Central memory CD8-positive, alpha-beta T cell (primary cell): ENCODE measurements at regions not wholly inside any gene's neighbourhood (a gene's known extent, or its start where the extent isn't known, plus 50 kb on each side); places are given as distances from the start of the nearest gene placed in this dataset.

Source experiments
- ATAC-seq: fragments of 150-1000 bp; cut with Tn5 transposase; replicated peaks from 2 replicates; pipeline ENCODE4 v1.10.0; 2022; ENCODE audit warnings: mild to moderate bottlenecking, moderate FRiP score, moderate number of reproducible peaks; ENCODE audit not compliant: poor library complexity, severe bottlenecking; ENCODE audit errors: extremely low read depth
- DNase-seq, 2 donors: peaks; one replicate each; pipeline ENCODE4 v3.0.0; 2021; ENCODE audit warnings: low spot score in 2 of 2
- H3K27ac Mint-ChIP-seq: one replicate; pipeline ENCODE4 v1.8.0; 2022; ENCODE audit warnings: low read depth, mild to moderate bottlenecking, moderate library complexity, mixed read lengths
- H3K27me3 Mint-ChIP-seq: one replicate; pipeline ENCODE4 v1.8.0; 2022; ENCODE audit warnings: mixed read lengths
- H3K36me3 Mint-ChIP-seq: one replicate; pipeline ENCODE4 v1.8.0; 2022; ENCODE audit warnings: mild to moderate bottlenecking, moderate library complexity, mixed read lengths; ENCODE audit not compliant: insufficient read depth
- H3K4me1 Mint-ChIP-seq: one replicate; pipeline ENCODE4 v1.8.0; 2022; ENCODE audit warnings: mixed read lengths
- H3K4me3 Mint-ChIP-seq: one replicate; pipeline ENCODE4 v1.8.0; 2022; ENCODE audit warnings: mild to moderate bottlenecking, moderate library complexity, mixed read lengths
- H3K9me3 Mint-ChIP-seq: one replicate; pipeline ENCODE4 v1.8.0; 2022; ENCODE audit warnings: mixed read lengths

- Mint-ChIP-seq H3K27ac (no peak overlapping the region), H3K27me3 (no peaks in the 10 kb centered on the region), H3K4me1 (no peaks in the 10 kb centered on the region), H3K4me3 (no peak overlapping the region), H3K9me3 (peaks cover 10% of the 10 kb centered on the region), H3K36me3 (no peaks in the 10 kb centered on the region)
- no peak for DNase-seq
- ATAC-seq: no peak
Measured at GRCh38 chr5:12392246-12392645, 488.0 kb upstream of the CTNND2 start.

GRCh38 chr5:12385095-12385494 is 480.8 kb upstream of the CTNND2 start:
- H3K9me3 Mint-ChIP-seq: peaks cover 28% of the 10 kb centered on the region
- no peak overlapping the region for H3K27ac Mint-ChIP-seq
- H3K4me1 Mint-ChIP-seq: no peaks in the 10 kb centered on the region
- DNase-seq (no peak), ATAC-seq (no peak)
- no peaks in the 10 kb centered on the region for H3K36me3 Mint-ChIP-seq
- no peaks in the 10 kb centered on the region for H3K27me3 Mint-ChIP-seq
- H3K4me3 Mint-ChIP-seq: no peak overlapping the region

GRCh38 chr5:12384005-12384404 is 479.8 kb upstream of the CTNND2 start:
- Mint-ChIP-seq H3K9me3 (peaks cover 28% of the 10 kb centered on the region), H3K4me3 (no peak overlapping the region), H3K27me3 (no peaks in the 10 kb centered on the region), H3K36me3 (no peaks in the 10 kb centered on the region), H3K4me1 (no peaks in the 10 kb centered on the region), H3K27ac (no peak overlapping the region)
- DNase-seq (no peak), ATAC-seq (no peak)

DNA sequence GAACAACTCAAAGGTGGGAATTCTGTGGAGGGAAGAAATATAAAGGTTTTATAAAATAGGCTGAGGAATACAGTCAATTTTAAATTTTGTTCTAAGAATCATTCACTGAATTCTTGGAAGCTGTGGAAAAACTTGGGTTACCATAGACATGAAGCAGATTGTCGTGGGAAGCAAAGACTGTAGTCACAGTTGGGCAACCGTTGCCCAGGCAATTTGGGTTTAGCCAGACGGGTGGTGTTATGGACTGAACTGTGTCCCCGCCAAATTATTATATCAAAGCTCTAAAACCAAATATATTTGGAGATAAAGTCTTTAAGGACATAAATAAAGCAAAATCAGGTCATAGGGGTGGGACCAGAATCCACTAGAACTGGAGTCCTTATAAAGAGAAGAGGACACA is 463.7 kb upstream of the CTNND2 start:
- Mint-ChIP-seq H3K27me3 (no peaks in the 10 kb centered on the region), H3K4me3 (no peak overlapping the region), H3K27ac (no peak overlapping the region), H3K36me3 (no peaks in the 10 kb centered on the region), H3K4me1 (no peaks in the 10 kb centered on the region), H3K9me3 (peaks cover 4% of the 10 kb centered on the region)
- no peak for DNase-seq
- no peak for ATAC-seq

DNA sequence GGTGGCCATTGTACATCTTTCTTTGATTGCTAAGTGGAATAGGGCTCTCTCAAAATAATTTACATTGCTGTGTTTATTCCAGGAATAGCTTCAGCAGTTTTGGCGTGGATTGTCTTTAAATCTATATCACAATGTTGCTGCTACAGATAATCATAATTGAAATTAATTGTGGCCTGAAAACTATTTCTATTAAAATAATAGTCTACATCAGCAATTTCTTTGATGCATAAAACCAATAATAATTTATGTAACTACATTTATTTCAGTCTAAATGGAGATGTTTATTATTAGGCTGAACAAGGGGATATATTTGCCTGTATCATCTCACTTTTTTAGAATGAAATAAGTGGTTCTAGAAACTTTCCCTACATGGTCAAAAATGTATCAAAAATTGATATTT is 456.0 kb upstream of the CTNND2 start:
- no peak overlapping the region for H3K4me3 Mint-ChIP-seq
- H3K27me3 Mint-ChIP-seq: no peaks in the 10 kb centered on the region
- no peak for ATAC-seq
- peaks cover 18% of the 10 kb centered on the region for H3K9me3 Mint-ChIP-seq
- H3K4me1 Mint-ChIP-seq: no peaks in the 10 kb centered on the region
- H3K36me3 Mint-ChIP-seq: no peaks in the 10 kb centered on the region
- H3K27ac Mint-ChIP-seq: no peak overlapping the region
- DNase-seq: no peak

DNA sequence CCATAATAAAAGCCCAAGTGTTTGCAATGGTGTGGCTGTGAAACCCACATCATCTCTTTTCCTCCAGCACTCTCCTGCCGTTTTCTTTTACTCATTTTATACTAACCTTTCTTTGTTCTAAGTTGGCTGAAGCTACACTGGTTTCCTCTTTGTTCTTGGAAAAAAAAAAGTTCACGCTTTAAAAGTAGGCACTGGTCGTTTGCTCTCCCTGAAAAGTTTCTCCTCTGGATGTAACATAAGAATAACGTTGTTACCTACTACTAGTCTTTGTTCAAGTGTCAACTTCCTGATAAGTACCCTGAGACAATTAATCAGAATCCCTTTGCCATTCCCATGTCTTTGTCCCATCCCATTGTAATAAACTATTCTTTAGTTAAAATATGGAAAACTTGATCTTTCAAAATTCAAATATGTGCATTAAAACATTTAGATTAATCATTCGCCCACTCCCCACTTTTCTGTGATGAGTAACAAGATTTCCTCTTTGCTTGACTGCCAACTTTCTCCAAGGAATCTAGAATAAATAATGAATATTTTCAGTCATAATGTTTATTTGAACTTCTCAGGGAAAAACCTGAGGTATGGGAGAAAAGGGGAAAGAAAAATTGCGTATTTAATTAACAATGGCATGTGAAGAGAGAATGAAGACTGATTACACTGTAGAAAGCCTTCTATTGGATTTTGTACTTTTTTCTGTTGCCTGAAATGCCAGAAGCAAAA is 454.3 kb upstream of the CTNND2 start:
- DNase-seq (no peak), ATAC-seq (no peak)
- Mint-ChIP-seq H3K9me3 (peaks cover 23% of the 10 kb centered on the region), H3K36me3 (no peaks in the 10 kb centered on the region), H3K4me3 (no peak overlapping the region), H3K27ac (no peak overlapping the region), H3K27me3 (no peaks in the 10 kb centered on the region), H3K4me1 (no peaks in the 10 kb centered on the region)

GRCh38 chr5:12357626-12358025 is 453.4 kb upstream of the CTNND2 start:
- no peak overlapping the region for H3K27ac Mint-ChIP-seq
- H3K4me1 Mint-ChIP-seq: no peaks in the 10 kb centered on the region
- no peak for ATAC-seq
- no peak overlapping the region for H3K4me3 Mint-ChIP-seq
- no peaks in the 10 kb centered on the region for H3K27me3 Mint-ChIP-seq
- H3K36me3 Mint-ChIP-seq: no peaks in the 10 kb centered on the region
- peaks cover 23% of the 10 kb centered on the region for H3K9me3 Mint-ChIP-seq
- DNase-seq: no peak

GRCh38 chr5:12354686-12355085 is 450.4 kb upstream of the CTNND2 start:
- no peak for ATAC-seq
- Mint-ChIP-seq H3K27me3 (no peaks in the 10 kb centered on the region), H3K27ac (no peak overlapping the region), H3K4me1 (no peaks in the 10 kb centered on the region), H3K36me3 (no peaks in the 10 kb centered on the region), H3K9me3 (peaks cover 34% of the 10 kb centered on the region), H3K4me3 (no peak overlapping the region)
- no peak for DNase-seq

DNA sequence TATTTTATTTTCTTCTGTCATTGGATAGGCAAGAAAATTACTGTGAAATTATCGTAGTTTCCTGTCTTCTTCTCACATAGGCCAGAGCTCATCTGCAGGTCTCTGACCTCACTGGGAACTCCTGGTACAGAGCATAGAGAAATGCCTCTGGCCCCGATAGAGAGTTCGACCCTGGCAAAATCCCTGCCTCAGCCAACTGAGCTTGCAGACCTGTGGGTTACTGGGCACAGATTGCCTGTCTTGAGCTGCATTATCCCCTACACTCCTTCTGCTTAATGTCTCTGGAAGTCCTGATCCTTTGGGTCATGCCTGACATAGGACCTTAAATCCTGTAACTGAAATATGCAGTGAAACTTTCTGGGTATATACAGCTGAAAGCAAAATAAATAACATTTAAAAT is 439.3 kb upstream of the CTNND2 start:
- no peaks in the 10 kb centered on the region for H3K4me1 Mint-ChIP-seq

GRCh38 chr5:12335938-12336337 is 431.7 kb upstream of the CTNND2 start:
- Mint-ChIP-seq H3K4me1 (no peaks in the 10 kb centered on the region), H3K9me3 (peaks cover 6% of the 10 kb centered on the region), H3K27me3 (no peaks in the 10 kb centered on the region), H3K36me3 (no peaks in the 10 kb centered on the region), H3K27ac (no peak overlapping the region), H3K4me3 (no peak overlapping the region)
- ATAC-seq (no peak), DNase-seq (no peak)

More for the DNA sequence above, 439.3 kb upstream of the CTNND2 start:
- H3K4me3 Mint-ChIP-seq: no peak overlapping the region
- no peaks in the 10 kb centered on the region for H3K36me3 Mint-ChIP-seq
- no peaks in the 10 kb centered on the region for H3K9me3 Mint-ChIP-seq
- no peak for ATAC-seq
- DNase-seq: no peak
- no peaks in the 10 kb centered on the region for H3K27me3 Mint-ChIP-seq
- H3K27ac Mint-ChIP-seq: no peak overlapping the region

GRCh38 chr5:12332480-12332879 is 428.2 kb upstream of the CTNND2 start:
- Mint-ChIP-seq H3K27ac (no peak overlapping the region), H3K36me3 (no peaks in the 10 kb centered on the region), H3K9me3 (peaks cover 6% of the 10 kb centered on the region), H3K27me3 (no peaks in the 10 kb centered on the region), H3K4me1 (no peaks in the 10 kb centered on the region), H3K4me3 (no peak overlapping the region)
- DNase-seq: no peak
- ATAC-seq: no peak

- DNase-seq (no peak), ATAC-seq (no peak)
- no peaks in the 10 kb centered on the region for H3K4me1 Mint-ChIP-seq
- H3K27ac Mint-ChIP-seq: no peak overlapping the region
- H3K36me3 Mint-ChIP-seq: no peaks in the 10 kb centered on the region
- peaks cover 15% of the 10 kb centered on the region for H3K9me3 Mint-ChIP-seq
- H3K4me3 Mint-ChIP-seq: no peak overlapping the region
- H3K27me3 Mint-ChIP-seq: no peaks in the 10 kb centered on the region
Measured at GRCh38 chr5:12330993-12331588, 426.8 kb upstream of the CTNND2 start.

DNA sequence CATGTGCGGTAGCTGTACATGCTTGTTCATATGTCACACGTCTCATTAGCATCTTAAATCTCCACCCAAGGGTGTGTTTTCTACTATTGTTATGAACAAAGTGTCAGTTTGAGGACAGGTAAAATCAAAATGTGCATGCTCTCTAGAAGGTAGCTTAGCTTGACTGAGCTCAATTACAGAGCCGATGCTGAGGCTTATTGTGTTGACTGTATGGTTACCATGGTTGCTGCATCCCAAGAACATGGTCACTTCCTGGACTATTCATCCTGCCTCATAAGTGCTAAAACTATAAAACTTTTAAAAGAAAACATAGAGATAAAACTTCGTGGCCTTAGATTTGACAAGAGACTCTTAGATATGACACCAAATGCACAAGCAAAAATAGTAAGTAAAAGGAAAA is 426.1 kb upstream of the CTNND2 start:
- no peak for ATAC-seq

More for the DNA sequence above, 426.1 kb upstream of the CTNND2 start:
- Mint-ChIP-seq H3K27me3 (no peaks in the 10 kb centered on the region), H3K9me3 (peaks cover 15% of the 10 kb centered on the region), H3K36me3 (no peaks in the 10 kb centered on the region), H3K27ac (no peak overlapping the region), H3K4me1 (no peaks in the 10 kb centered on the region), H3K4me3 (no peak overlapping the region)
- DNase-seq: no peak
